ENCODE measurements at regions not wholly inside any gene's neighbourhood (a gene's known extent, or its start where the extent isn't known, plus 50 kb on each side); places are given as distances from the start of the nearest gene placed in this dataset.

DNA sequence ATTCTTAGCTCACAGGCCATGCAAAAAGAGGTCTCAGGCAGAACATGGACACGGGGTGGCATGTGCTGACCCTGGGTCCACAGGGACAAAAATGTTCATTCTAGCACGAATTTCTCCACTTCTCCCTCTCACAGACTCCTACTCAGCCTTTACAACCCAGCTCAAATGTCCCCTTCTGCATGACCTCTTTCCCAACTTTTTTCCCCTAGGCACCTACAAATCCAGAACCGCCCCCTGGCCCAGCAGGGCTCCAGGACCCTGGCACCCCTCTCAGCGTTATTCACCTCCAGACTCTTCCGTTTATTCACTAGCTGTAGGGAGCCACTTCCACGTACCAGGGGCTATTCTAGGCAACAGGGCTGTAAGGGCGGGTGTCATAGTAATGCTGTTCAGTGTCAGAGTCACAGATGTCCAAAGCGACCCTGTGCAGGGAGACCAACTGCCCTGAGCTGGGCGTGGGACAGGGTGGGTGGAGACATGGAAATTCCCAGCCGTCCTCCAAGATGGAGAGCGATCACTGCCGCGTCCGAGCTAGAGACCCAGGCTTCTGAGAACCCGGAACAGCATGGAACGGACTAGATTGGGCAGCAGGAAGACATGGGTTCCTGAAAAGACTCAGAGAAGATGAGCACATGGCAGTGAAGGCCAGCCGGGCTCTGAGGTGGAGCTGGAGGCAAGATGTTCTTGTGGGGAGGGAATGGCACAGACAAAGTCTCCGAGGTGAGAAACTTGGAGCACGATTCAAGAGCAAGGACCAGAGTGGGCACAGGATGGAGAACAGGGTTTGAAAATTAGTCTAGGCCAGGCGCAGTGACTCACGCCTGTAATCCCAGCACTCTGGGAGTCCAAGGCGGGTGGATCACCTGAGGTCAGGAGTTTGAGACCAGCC, 274.9 kb upstream of the RTL1 start:
- intact Hi-C loops (cut with DNase I) = no loop called here
- DNase-seq (no peak), ATAC-seq (no peak)
- peaks cover 9% of the 10 kb centered on the region for H3K9me3 ChIP-seq
- no peaks in the 10 kb centered on the region for H3K4me1 ChIP-seq
- TF ChIP-seq, protein P1, sequence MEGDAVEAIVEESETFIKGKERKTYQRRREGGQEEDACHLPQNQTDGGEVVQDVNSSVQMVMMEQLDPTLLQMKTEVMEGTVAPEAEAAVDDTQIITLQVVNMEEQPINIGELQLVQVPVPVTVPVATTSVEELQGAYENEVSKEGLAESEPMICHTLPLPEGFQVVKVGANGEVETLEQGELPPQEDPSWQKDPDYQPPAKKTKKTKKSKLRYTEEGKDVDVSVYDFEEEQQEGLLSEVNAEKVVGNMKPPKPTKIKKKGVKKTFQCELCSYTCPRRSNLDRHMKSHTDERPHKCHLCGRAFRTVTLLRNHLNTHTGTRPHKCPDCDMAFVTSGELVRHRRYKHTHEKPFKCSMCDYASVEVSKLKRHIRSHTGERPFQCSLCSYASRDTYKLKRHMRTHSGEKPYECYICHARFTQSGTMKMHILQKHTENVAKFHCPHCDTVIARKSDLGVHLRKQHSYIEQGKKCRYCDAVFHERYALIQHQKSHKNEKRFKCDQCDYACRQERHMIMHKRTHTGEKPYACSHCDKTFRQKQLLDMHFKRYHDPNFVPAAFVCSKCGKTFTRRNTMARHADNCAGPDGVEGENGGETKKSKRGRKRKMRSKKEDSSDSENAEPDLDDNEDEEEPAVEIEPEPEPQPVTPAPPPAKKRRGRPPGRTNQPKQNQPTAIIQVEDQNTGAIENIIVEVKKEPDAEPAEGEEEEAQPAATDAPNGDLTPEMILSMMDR (IDR thresholded peaks at IDR 0.05) = no peak
- H3K27ac ChIP-seq = no peak overlapping the region
- H3K36me3 ChIP-seq = no peaks in the 10 kb centered on the region
- peaks cover 8% of the 10 kb centered on the region for H3K27me3 ChIP-seq (ENCODE audit: low read depth)
- H3K4me3 ChIP-seq = no peak overlapping the region

DNA sequence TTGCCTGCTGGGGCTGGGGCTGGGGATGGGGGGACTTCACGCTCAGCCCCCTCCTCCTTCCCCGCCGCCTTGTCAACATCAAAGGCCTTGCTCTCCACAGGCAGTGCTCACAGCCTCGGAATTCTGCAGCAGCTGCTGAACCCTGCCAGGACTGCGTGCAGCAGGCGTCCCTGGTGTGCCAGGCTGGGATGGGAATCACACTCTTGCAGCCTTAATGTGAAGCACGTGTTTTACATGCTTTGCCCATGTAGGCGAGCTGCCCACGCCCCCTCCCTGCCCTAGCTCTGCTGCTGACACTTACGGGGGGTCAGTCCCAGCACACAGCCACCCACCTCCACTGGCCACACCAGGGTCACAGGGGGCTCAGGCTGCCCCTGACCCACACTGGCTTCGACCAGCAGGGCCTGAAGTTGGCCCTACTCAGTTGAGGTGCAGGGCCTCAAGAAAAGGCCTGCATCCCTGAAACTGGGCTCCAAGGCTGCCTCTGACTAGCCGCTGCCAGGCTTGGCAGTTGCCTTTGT, 276.2 kb upstream of the RTL1 start:
- peaks cover 8% of the 10 kb centered on the region for H3K27me3 ChIP-seq (ENCODE audit: low read depth)
- no peaks in the 10 kb centered on the region for H3K36me3 ChIP-seq
- no peak for DNase-seq
- ATAC-seq = no peak
- intact Hi-C loops (cut with DNase I) = no loop called here
- H3K4me3 ChIP-seq = no peak overlapping the region
- H3K27ac ChIP-seq = no peak overlapping the region
- H3K4me1 ChIP-seq = no peaks in the 10 kb centered on the region
- TF ChIP-seq, protein P1 (IDR thresholded peaks at IDR 0.05) = no peak
- peaks cover 9% of the 10 kb centered on the region for H3K9me3 ChIP-seq

DNA sequence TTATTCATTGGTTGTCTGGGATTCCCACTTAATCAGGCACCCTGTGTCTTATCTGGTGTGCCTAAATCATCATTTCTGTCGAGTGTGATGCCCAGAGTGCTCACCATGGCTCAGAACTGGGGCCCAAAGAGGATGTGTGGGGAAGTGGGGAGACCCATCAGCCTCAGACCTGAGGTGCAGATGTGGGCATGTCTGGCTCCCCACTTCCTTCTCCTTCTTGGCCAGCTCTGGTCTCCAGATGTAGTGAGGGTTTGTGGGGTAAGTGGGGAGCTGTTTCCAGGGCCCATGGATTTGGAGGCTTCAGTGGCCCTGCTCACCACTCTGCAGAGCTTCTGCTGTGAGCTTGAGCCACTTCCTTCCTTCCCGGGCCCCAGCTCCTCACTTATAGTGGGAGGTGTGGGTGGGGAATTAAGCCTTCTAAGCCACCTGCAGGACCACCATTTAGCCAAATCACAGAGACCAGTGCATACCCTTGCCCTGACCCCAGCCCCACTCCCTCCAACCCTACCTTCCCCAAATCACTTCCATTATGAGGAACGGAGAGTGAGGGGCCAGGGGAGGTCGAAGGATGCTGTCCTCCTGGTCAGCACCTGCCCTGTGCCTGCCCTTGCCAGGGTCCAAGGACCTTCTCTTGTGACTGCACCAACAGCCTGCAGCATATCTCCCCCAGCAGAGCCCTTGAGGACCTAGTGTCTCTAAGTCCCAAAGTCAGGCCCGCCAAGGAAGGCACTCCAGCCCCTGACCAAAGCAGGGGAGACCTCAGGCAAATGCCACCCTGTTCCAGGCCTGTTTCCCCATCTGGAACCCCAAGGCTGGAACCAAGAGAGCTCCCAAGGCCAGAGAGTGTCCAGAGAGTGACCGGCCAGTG, 278.2 kb upstream of the RTL1 start:
- intact Hi-C loops (cut with DNase I) = no loop called here
- no peak for ATAC-seq
- Histone ChIP-seq H3K36me3 (no peaks in the 10 kb centered on the region), H3K4me3 (no peak overlapping the region), H3K27ac (no peak overlapping the region), H3K4me1 (no peaks in the 10 kb centered on the region), H3K27me3 (ENCODE audit: low read depth) (peaks cover 8% of the 10 kb centered on the region), H3K9me3 (peaks cover 9% of the 10 kb centered on the region)
- DNase-seq = no peak
- TF ChIP-seq, protein P1 (IDR thresholded peaks at IDR 0.05) = no peak

DNA sequence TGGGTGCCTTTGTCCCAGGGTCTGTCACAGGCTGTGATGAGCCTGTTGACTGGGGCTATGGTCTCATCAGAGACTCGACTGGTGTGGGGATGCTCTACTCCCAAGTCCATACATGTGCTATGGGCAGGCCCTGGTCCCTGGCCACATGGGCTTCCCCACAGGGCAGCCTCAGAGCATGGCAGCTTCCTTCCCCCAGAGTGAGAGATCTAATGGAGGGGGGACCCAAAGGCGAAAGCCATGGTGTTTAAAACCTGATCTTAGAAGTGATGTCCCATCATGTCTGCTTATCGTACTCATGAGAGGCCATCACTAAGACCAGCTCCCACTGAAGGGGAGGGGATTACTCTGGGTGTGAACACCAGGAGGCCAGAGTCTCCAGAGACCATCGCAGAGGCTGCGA, 279.0 kb upstream of the RTL1 start:
- Histone ChIP-seq H3K9me3 (peaks cover 9% of the 10 kb centered on the region), H3K27me3 (ENCODE audit: low read depth) (peaks cover 8% of the 10 kb centered on the region), H3K4me1 (no peaks in the 10 kb centered on the region), H3K27ac (no peak overlapping the region), H3K4me3 (no peak overlapping the region), H3K36me3 (no peaks in the 10 kb centered on the region)
- TF ChIP-seq, protein P1 (IDR thresholded peaks at IDR 0.05) = no peak
- no peak for ATAC-seq
- intact Hi-C loops (cut with DNase I) = no loop called here
- no peak for DNase-seq

DNA sequence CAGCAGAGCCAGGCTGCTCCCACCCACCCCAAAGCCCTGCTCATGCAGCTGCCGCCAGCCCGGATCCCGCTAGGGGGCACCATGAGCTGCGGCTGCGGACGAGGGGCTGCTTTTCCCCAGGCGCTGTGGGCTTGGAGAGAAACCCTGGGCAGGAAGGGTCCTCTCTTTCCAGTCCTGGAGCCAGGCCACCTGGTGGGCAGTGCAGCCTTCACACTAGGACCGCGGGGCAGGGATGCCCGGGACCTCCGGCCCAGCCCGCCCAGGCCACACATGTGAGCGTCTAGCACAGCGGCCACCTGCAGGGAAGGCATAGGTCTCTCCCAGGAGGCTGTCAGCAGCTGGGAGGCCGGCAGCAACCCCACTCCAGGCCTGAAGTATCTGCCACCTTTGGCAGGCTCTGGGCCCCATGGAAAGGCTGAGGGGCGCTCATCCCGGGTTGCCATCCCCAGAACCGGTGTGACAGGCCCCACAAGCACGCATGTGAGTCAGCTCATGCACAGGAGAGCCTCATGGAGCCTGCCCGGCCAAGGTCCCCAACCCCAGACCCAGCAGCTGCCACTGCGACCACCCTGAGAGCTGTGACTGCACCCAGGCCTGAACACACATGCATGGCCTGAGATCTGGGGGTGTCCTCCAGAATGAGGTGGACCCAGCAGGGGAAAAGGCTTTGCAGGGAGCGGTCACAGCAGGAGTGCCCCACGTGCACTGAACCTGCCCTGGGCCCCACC, 280.0 kb upstream of the RTL1 start:
- Histone ChIP-seq H3K27ac (no peak overlapping the region), H3K4me3 (no peak overlapping the region), H3K9me3 (peaks cover 9% of the 10 kb centered on the region), H3K4me1 (no peaks in the 10 kb centered on the region), H3K36me3 (no peaks in the 10 kb centered on the region), H3K27me3 (ENCODE audit: low read depth) (peaks cover 8% of the 10 kb centered on the region)
- DNase-seq (no peak), ATAC-seq (peak; percentile 18 to 38)
- TF ChIP-seq, protein P1 (IDR thresholded peaks at IDR 0.05) = peak; percentile 43
- intact Hi-C loops (cut with DNase I) = no loop called here

Measured in lower lobe of right lung (tissue), 2 donors.